B cell (primary cell): ENCODE measurements at regions not wholly inside any gene's neighbourhood (a gene's known extent, or its start where the extent isn't known, plus 50 kb on each side); places are given as distances from the start of the nearest gene placed in this dataset.

Experiments
- ATAC-seq: fragments of 200-7000 bp; cut with Tn5 transposase; one replicate; pipeline ENCODE4 v1.10.0; 2021; ENCODE audit warnings: low read depth, mild to moderate bottlenecking, moderate number of reproducible peaks, moderate library complexity
- CTCF ChIA-PET: fragments of 350-600 bp; sonication (Branson Sonifier 250); formaldehyde crosslinking; loops from one replicate; lab custom pipeline; 2021; ENCODE audit warnings: antibody characterized with exemption, inconsistent platforms; lab: Charles Lee
- POLR2A ChIA-PET: fragments of 350-600 bp; sonication (Branson Sonifier 250); formaldehyde crosslinking; loops from one replicate; lab custom pipeline; 2021; ENCODE audit warnings: antibody characterized with exemption; lab: Charles Lee
- DNase-seq: peaks from one replicate; pipeline ENCODE4 v3.0.0; 2013
- H2AFZ ChIP-seq: 2 replicates; pipeline ENCODE4 v1.6.1; 2012; ENCODE audit warnings: mild to moderate bottlenecking, low read depth, low read length; ENCODE audit not compliant: insufficient read depth, poor library complexity, severe bottlenecking
- H3K27ac ChIP-seq, 2 donors: 1 replicate in 1 of 2; 2 replicates in 1 of 2; pipeline ENCODE4 v1.5.1; 2012 to 2013; ENCODE audit warnings: low read length in 2 of 2, mild to moderate bottlenecking in 2 of 2, moderate library complexity in 1 of 2
- H3K27me3 ChIP-seq, 4 experiments: fragments of 200-600 bp in 1 of 4; sonication (generic) in 1 of 4; replicated peaks in 1 of 4; 1 replicate in 2 of 4; 2 replicates in 2 of 4; pipeline versions ENCODE4 v1.6.1 to v1.7.0; 2013 to 2016; ENCODE audit warnings: low read length in 3 of 4, mild to moderate bottlenecking in 2 of 4, mixed read lengths in 1 of 4, moderate library complexity in 1 of 4; ENCODE audit not compliant: insufficient read depth in 4 of 4, control insufficient read depth in 3 of 4; ENCODE audit errors: control extremely low read depth in 1 of 4
- H3K36me3 ChIP-seq, 2 experiments: replicated peaks in 1 of 2; 1 replicate in 1 of 2; 2 replicates in 1 of 2; pipeline versions ENCODE4 v1.6.1 to v1.7.1; 2013; ENCODE audit warnings: low read length in 1 of 2; ENCODE audit not compliant: insufficient read depth in 2 of 2, control insufficient read depth in 1 of 2; ENCODE audit errors: control extremely low read depth in 1 of 2, extremely low read depth in 1 of 2
- H3K4me1 ChIP-seq, 2 donors: fragments of 200-600 bp in 1 of 2; sonication (generic) in 1 of 2; 1 replicate in 1 of 2; 2 replicates in 1 of 2; pipeline versions ENCODE4 v1.5.1 to v1.6.1; 2013 to 2017; ENCODE audit warnings: low read length in 2 of 2; ENCODE audit not compliant: control insufficient read depth in 2 of 2, insufficient read depth in 2 of 2
- H3K4me2 ChIP-seq: replicated peaks from 2 replicates; pipeline ENCODE3; 2012; ENCODE audit warnings: mild to moderate bottlenecking, low read depth, low read length; ENCODE audit not compliant: poor library complexity, severe bottlenecking
- H3K4me3 ChIP-seq, 5 experiments: fragments of 200-600 bp in 1 of 5; sonication (generic) in 1 of 5; 1 replicate in 3 of 5; 2 replicates in 2 of 5; pipeline versions ENCODE4 v1.5.1 to v1.7.0; 2011 to 2016; ENCODE audit warnings: low read length in 4 of 5, mild to moderate bottlenecking in 4 of 5, low read depth in 2 of 5, control low read depth in 1 of 5, moderate library complexity in 1 of 5; ENCODE audit not compliant: insufficient read depth in 1 of 5; ENCODE audit errors: control extremely low read depth in 1 of 5, extremely low read depth in 1 of 5
- H3K79me2 ChIP-seq: fragments of 200-600 bp; sonication (generic); one replicate; pipeline ENCODE4 v1.6.0; 2016; ENCODE audit warnings: low read length; ENCODE audit not compliant: control insufficient read depth, insufficient read depth
- H3K9ac ChIP-seq: fragments of 200-600 bp; sonication (generic); 2 replicates; pipeline ENCODE4 v1.6.1; 2017; ENCODE audit warnings: mild to moderate bottlenecking, low read length, moderate library complexity
- H3K9me3 ChIP-seq, 3 donors: one replicate each; pipeline versions ENCODE4 v1.6.1 to v1.7.1; 2013; ENCODE audit warnings: low read length in 2 of 3; ENCODE audit not compliant: control insufficient read depth in 2 of 3, insufficient read depth in 1 of 3; ENCODE audit errors: control extremely low read depth in 1 of 3
- H4K20me1 ChIP-seq: 2 replicates; pipeline ENCODE4 v1.6.0; 2012; ENCODE audit warnings: mild to moderate bottlenecking, low read length; ENCODE audit not compliant: insufficient read depth, control insufficient read depth, poor library complexity, severe bottlenecking
- H3K27ac Mint-ChIP-seq: one replicate; pipeline ENCODE4 v1.8.0; 2021; ENCODE audit warnings: mixed read lengths
- H3K27me3 Mint-ChIP-seq: one replicate; pipeline ENCODE4 v1.8.0; 2021; ENCODE audit warnings: mixed read lengths
- H3K4me1 Mint-ChIP-seq: one replicate; pipeline ENCODE4 v1.8.0; 2021; ENCODE audit warnings: mixed read lengths
- H3K4me3 Mint-ChIP-seq: one replicate; pipeline ENCODE4 v1.8.0; 2021; ENCODE audit warnings: mixed read lengths
- H3K9me3 Mint-ChIP-seq: one replicate; pipeline ENCODE4 v1.8.0; 2022; ENCODE audit warnings: mixed read lengths; ENCODE audit not compliant: insufficient read depth
- EZH2 ChIP-seq: IDR thresholded peaks from 2 replicates; pipeline ENCODE4 v1.6.1; 2012; ENCODE audit warnings: borderline replicate concordance, low read depth, mild to moderate bottlenecking, moderate library complexity, low read length; ENCODE audit not compliant: insufficient read depth, poor library complexity, severe bottlenecking
- WGBS: methylation state at CpG from one replicate; pipeline ENCODE4 v1.1.5; 2013; ENCODE audit warnings: missing lambda C conversion rate; ENCODE audit not compliant: insufficient coverage; 5-methylcytosine and 5-hydroxymethylcytosine counted together
- intact Hi-C: fragments of 100-400 bp; cut with micrococcal nuclease; formaldehyde crosslinking; loops from one replicate; pipeline ENCODE4 v1.10.0; 2022
- TF ChIP-seq, protein P1 (sequence below): fragments of 200-600 bp; IDR thresholded peaks from one replicate; pipeline ENCODE4 v1.8.0; 2022; ENCODE audit warnings: antibody characterized with exemption, mild to moderate bottlenecking

DNA sequence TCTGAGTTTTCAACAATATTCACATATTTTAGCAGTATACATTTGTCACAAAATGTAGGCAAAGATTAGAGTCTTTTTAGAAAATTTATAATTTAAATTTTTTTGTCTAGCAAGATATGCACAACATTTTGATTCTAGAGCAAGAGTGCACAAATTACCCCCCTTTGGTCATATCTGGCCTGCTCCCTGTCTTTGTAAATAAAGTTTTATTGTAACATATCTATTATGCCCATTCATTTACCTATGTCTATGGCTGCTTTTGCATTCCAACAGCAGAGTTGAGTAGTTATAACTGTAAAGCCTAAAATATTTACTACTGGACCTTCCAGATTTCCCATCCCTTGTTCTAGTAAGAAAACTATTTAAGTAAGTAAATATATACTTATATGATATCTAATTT lies 430.7 kb downstream of the EDEM1 start:
- no peak for ATAC-seq
- no peak for TF ChIP-seq EZH2
- TF ChIP-seq, protein P1, sequence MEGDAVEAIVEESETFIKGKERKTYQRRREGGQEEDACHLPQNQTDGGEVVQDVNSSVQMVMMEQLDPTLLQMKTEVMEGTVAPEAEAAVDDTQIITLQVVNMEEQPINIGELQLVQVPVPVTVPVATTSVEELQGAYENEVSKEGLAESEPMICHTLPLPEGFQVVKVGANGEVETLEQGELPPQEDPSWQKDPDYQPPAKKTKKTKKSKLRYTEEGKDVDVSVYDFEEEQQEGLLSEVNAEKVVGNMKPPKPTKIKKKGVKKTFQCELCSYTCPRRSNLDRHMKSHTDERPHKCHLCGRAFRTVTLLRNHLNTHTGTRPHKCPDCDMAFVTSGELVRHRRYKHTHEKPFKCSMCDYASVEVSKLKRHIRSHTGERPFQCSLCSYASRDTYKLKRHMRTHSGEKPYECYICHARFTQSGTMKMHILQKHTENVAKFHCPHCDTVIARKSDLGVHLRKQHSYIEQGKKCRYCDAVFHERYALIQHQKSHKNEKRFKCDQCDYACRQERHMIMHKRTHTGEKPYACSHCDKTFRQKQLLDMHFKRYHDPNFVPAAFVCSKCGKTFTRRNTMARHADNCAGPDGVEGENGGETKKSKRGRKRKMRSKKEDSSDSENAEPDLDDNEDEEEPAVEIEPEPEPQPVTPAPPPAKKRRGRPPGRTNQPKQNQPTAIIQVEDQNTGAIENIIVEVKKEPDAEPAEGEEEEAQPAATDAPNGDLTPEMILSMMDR = no peak
- H3K4me3 Mint-ChIP-seq = no peak overlapping the region
- Histone ChIP-seq H3K27me3 (no peaks in the 10 kb centered on the region), H3K9me3 (no peaks in the 10 kb centered on the region), H3K9ac (no peak overlapping the region), H3K27ac (no peak overlapping the region), H3K36me3 (no peaks in the 10 kb centered on the region), H4K20me1 (no peaks in the 10 kb centered on the region), H3K4me3 (no peak overlapping the region), H2AFZ (no peak overlapping the region), H3K4me2 (no peak overlapping the region), H3K79me2 (no peaks in the 10 kb centered on the region), H3K4me1 (no peaks in the 10 kb centered on the region)
- ChIA-PET CTCF (no interaction called here), POLR2A (no interaction called here)
- no peak for DNase-seq
- no peaks in the 10 kb centered on the region for H3K27me3 Mint-ChIP-seq
- no peaks in the 10 kb centered on the region for H3K9me3 Mint-ChIP-seq
- no peak overlapping the region for H3K27ac Mint-ChIP-seq
- intact Hi-C loops = no loop called here
- no peaks in the 10 kb centered on the region for H3K4me1 Mint-ChIP-seq

DNA sequence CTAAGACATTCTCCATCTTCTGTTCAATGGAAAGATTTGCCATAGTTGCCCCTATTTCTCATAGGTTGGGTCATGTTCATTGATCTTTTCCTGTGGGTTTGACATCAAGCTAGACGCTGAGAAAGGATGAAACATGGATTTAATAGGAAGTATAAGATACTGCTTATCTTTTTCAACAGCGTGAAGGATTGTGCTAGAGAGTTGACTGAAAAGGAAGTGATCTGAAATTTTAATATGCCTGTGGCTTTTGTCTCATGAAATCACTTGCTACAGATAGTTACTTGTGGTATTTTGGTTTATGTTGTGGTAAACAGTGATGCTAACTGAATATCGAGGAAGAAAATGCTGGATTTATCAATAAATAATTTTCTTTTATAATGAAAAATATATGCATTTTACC lies 442.9 kb downstream of the EDEM1 start:
- ChIA-PET POLR2A (no interaction called here), CTCF (no interaction called here)
- Mint-ChIP-seq H3K27me3 (no peaks in the 10 kb centered on the region), H3K27ac (no peak overlapping the region), H3K4me1 (no peaks in the 10 kb centered on the region), H3K4me3 (no peak overlapping the region), H3K9me3 (peaks cover 2% of the 10 kb centered on the region)
- TF ChIP-seq EZH2 = no peak
- TF ChIP-seq, protein P1 = no peak
- Histone ChIP-seq H3K9ac (no peak overlapping the region), H3K4me3 (no peak overlapping the region), H4K20me1 (no peaks in the 10 kb centered on the region), H2AFZ (no peak overlapping the region), H3K79me2 (no peaks in the 10 kb centered on the region), H3K27ac (no peak overlapping the region), H3K27me3 (no peaks in the 10 kb centered on the region), H3K9me3 (no peaks in the 10 kb centered on the region), H3K4me1 (no peaks in the 10 kb centered on the region), H3K36me3 (no peaks in the 10 kb centered on the region), H3K4me2 (no peak overlapping the region)
- ATAC-seq (no peak), DNase-seq (no peak)
- no CpG with 5 or more reads among the region's 3 CpGs for WGBS
- intact Hi-C loops = no loop called here
